ENCODE measurements at regions not wholly inside any gene's neighbourhood (a gene's known extent, or its start where the extent isn't known, plus 50 kb on each side); places are given as distances from the start of the nearest gene placed in this dataset.

DNA sequence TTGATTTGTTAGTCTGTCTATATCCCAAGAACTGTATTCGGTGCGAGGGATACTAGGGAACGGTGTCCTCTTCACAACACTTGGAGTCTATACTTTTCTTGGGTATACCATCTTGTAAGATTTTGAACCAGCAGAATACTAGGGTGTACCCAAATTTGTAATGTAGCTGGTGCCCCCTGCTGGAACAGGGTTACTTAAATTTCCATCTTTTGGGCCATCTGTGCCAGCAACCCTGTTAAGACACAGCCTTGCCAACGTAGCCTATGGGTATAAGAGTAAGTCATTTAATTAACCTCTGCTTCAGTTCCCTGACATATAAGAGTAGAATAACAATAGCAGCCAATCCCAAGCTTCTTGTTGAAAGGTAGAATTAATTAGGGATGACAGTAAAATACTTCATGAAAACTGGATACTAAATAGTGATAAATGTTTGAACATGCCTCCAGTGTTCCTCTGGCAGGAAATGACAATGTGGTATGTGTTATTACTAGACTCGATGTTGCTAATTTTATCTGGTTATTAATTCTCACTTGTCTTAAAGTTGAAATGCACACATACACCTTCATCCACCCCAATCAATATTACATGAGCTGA is 607.6 kb downstream of the FGF9 start:
- FAIRE-seq, result no peak
- no peaks in the 10 kb centered on the region for H4K20me1 ChIP-seq (ENCODE audit: control insufficient read depth, extremely low read depth, insufficient read depth, low read length)
- H3K4me2 ChIP-seq (ENCODE audit: control insufficient read depth, extremely low read depth, insufficient read depth, low read depth, low read length), result no peak overlapping the region
- no peak for DNase-seq (ENCODE audit: low read depth, low spot score)
- H3K27ac ChIP-seq (ENCODE audit: control insufficient read depth, insufficient read depth, low read length), result no peak overlapping the region
- H3K27me3 ChIP-seq (ENCODE audit: control insufficient read depth, extremely low read depth, insufficient read depth, low read length), result no peaks in the 10 kb centered on the region
- H2AFZ ChIP-seq (ENCODE audit: control insufficient read depth, low read length), result no peak overlapping the region
- no peaks in the 10 kb centered on the region for H3K9me3 ChIP-seq (ENCODE audit: control insufficient read depth, low read depth, low read length)
- no peak overlapping the region for H3K4me3 ChIP-seq (ENCODE audit: control insufficient read depth in 2 of 3, extremely low read depth in 1 of 3, insufficient read depth in 2 of 3, low read depth in 1 of 3, low read length in 3 of 3)
- dilution Hi-C loops (cut with MboI; ENCODE audit: extremely low pct_ligation_motif_present, low sequenced_read_pairs), result no loop called here
- H3K36me3 ChIP-seq (ENCODE audit: control insufficient read depth in 2 of 2, extremely low read depth in 1 of 2, insufficient read depth in 2 of 2, low read length in 2 of 2), result no peaks in the 10 kb centered on the region
- no peaks in the 10 kb centered on the region for H3K79me2 ChIP-seq (ENCODE audit: control insufficient read depth, insufficient read depth, low read length)
- no peaks in the 10 kb centered on the region for H3K9me1 ChIP-seq (ENCODE audit: control insufficient read depth, extremely low read depth, insufficient read depth, low read length)
- no peak overlapping the region for H3K9ac ChIP-seq (ENCODE audit: control insufficient read depth, extremely low read depth, insufficient read depth, low read length)
- TF ChIP-seq EZH2 (IDR thresholded peaks at IDR 0.05; ENCODE audit: low read length), result no peak
- TF ChIP-seq CTCF (optimal IDR thresholded peaks at IDR 0.05 in 1 of 3, IDR thresholded peaks at IDR 0.05 in 1 of 3, conservative IDR thresholded peaks at IDR 0.05 in 1 of 3; ENCODE audit: extremely low read depth in 1 of 3, insufficient read depth in 2 of 3, low read length in 3 of 3), result peak; percentile 34 to 57 (median 35)
- H3K4me1 ChIP-seq (ENCODE audit: control insufficient read depth, extremely low read depth, insufficient read depth, low read length), result no peaks in the 10 kb centered on the region

DNA sequence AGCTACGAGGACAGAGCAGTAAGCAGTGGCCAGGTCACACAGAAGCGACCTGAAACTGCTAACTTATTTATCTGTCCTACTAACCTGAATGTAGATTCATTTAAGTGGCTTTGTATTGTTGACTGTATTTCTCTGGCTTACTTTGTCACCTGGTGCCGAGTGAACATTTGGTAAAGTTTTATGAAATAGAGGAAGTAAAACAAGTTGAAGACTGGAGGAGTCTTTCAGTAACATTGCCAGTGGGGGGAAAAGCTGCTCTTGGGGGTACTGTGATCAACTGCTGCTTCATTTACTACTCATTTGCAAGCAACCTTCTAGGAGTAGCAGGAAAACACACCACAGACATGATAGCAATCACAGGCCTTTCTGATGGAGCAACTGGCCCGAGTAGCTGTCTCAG is 615.0 kb downstream of the FGF9 start:
- Histone ChIP-seq H3K36me3 (ENCODE audit: control insufficient read depth in 2 of 2, extremely low read depth in 1 of 2, insufficient read depth in 2 of 2, low read length in 2 of 2) (no peaks in the 10 kb centered on the region), H3K79me2 (ENCODE audit: control insufficient read depth, insufficient read depth, low read length) (no peaks in the 10 kb centered on the region), H4K20me1 (ENCODE audit: control insufficient read depth, extremely low read depth, insufficient read depth, low read length) (no peaks in the 10 kb centered on the region), H3K9me3 (ENCODE audit: control insufficient read depth, low read depth, low read length) (no peaks in the 10 kb centered on the region), H2AFZ (ENCODE audit: control insufficient read depth, low read length) (no peak overlapping the region), H3K4me1 (ENCODE audit: control insufficient read depth, extremely low read depth, insufficient read depth, low read length) (no peaks in the 10 kb centered on the region), H3K4me3 (ENCODE audit: control insufficient read depth in 2 of 3, extremely low read depth in 1 of 3, insufficient read depth in 2 of 3, low read depth in 1 of 3, low read length in 3 of 3) (no peak overlapping the region), H3K9me1 (ENCODE audit: control insufficient read depth, extremely low read depth, insufficient read depth, low read length) (no peaks in the 10 kb centered on the region), H3K27me3 (ENCODE audit: control insufficient read depth, extremely low read depth, insufficient read depth, low read length) (no peaks in the 10 kb centered on the region), H3K4me2 (ENCODE audit: control insufficient read depth, extremely low read depth, insufficient read depth, low read depth, low read length) (no peak overlapping the region), H3K27ac (ENCODE audit: control insufficient read depth, insufficient read depth, low read length) (no peak overlapping the region), H3K9ac (ENCODE audit: control insufficient read depth, extremely low read depth, insufficient read depth, low read length) (no peak overlapping the region)
- no peak for TF ChIP-seq EZH2 (IDR thresholded peaks at IDR 0.05; ENCODE audit: low read length)
- TF ChIP-seq CTCF (optimal IDR thresholded peaks at IDR 0.05 in 1 of 3, IDR thresholded peaks at IDR 0.05 in 1 of 3, conservative IDR thresholded peaks at IDR 0.05 in 1 of 3; ENCODE audit: extremely low read depth in 1 of 3, insufficient read depth in 2 of 3, low read length in 3 of 3), result no peak
- DNase-seq (ENCODE audit: low read depth, low spot score), result no peak
- no peak for FAIRE-seq
- dilution Hi-C loops (cut with MboI; ENCODE audit: extremely low pct_ligation_motif_present, low sequenced_read_pairs), result no loop called here

Data from keratinocyte (primary cell).